NOMO-1 treated with DMSO at 0.1 percent for 48 hours (cell line): ENCODE measurements at regions not wholly inside any gene's neighbourhood (a gene's known extent, or its start where the extent isn't known, plus 50 kb on each side); places are given as distances from the start of the nearest gene placed in this dataset.

ENCODE experiments used
- DNase-seq: peaks from one replicate; lab custom pipeline; 2025; ENCODE audit not compliant: unreplicated experiment; lab: John Stamatoyannopoulos, UW

GRCh38 chr2:46239175-46239846 lies 57.9 kb upstream of the EPAS1 start:
- no peak for DNase-seq

- DNase-seq, result no peak
Measured at GRCh38 chr2:46239847-46240181, 57.4 kb upstream of the EPAS1 start.

- peak; percentile 28 for DNase-seq
Measured at GRCh38 chr2:46241344-46241743, 55.9 kb upstream of the EPAS1 start.

GRCh38 chr2:46245869-46246268 lies 51.3 kb upstream of the EPAS1 start:
- DNase-seq, result no peak

DNA sequence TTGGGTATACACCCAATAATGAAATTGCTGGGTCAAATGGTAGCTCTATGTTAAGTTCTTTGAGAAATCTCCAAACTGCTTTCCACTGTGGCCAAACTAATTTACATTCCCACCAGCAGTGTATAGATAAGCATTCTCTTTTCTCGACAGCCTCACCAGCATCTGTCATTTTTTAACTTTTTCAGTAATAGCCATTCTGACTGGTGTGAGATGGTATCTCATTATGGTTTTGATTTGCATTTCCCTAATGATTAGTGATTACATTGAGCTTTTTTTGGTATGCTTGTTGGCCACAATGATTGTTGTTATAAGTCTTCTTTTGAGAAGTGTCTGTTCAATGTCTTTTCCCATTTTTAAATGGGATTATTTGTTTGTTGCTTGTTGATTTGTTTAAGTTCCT lies 50.4 kb upstream of the EPAS1 start:
- no peak for DNase-seq
